VCaP (cell line): ENCODE measurements at regions not wholly inside any gene's neighbourhood (a gene's known extent, or its start where the extent isn't known, plus 50 kb on each side); places are given as distances from the start of the nearest gene placed in this dataset.
"Not testable (repeated sequence)": the region's sequence is repeated elsewhere in the genome, so short reads cannot be mapped to it uniquely, and the experiment has no call there.

ENCODE experiments used
- H3K27ac ChIP-seq: fragments of 450-650 bp; 2 replicates; pipeline ENCODE4 v1.5.1; 2017
- TF ChIP-seq, protein P1 (sequence below): fragments of 450-650 bp; conservative IDR thresholded peaks from 2 replicates; pipeline ENCODE4 v1.5.1; 2017; ENCODE audit warnings: mild to moderate bottlenecking, moderate library complexity

DNA sequence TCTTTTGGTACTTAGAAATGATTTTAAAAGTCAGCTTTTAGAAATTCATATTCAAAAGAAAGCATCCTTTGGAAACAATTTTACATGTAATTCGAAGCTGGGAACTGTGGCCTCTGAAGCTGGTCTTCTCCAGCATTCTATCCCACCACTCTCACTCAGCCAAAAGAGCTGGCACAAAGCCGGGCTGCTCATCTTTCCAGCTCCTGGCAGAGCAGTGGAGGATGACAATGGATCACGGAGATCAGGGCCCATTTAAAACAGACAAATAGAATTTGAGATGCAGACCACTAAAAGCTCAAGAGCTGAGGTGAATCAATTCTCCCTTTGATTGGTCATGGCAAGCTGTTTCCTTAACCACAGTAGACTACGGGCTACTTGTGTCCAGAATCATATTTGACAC, 60.6 kb downstream of the OTOR start:
- TF ChIP-seq, protein P1, sequence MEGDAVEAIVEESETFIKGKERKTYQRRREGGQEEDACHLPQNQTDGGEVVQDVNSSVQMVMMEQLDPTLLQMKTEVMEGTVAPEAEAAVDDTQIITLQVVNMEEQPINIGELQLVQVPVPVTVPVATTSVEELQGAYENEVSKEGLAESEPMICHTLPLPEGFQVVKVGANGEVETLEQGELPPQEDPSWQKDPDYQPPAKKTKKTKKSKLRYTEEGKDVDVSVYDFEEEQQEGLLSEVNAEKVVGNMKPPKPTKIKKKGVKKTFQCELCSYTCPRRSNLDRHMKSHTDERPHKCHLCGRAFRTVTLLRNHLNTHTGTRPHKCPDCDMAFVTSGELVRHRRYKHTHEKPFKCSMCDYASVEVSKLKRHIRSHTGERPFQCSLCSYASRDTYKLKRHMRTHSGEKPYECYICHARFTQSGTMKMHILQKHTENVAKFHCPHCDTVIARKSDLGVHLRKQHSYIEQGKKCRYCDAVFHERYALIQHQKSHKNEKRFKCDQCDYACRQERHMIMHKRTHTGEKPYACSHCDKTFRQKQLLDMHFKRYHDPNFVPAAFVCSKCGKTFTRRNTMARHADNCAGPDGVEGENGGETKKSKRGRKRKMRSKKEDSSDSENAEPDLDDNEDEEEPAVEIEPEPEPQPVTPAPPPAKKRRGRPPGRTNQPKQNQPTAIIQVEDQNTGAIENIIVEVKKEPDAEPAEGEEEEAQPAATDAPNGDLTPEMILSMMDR = no peak
- H3K27ac ChIP-seq = no peak overlapping the region

DNA sequence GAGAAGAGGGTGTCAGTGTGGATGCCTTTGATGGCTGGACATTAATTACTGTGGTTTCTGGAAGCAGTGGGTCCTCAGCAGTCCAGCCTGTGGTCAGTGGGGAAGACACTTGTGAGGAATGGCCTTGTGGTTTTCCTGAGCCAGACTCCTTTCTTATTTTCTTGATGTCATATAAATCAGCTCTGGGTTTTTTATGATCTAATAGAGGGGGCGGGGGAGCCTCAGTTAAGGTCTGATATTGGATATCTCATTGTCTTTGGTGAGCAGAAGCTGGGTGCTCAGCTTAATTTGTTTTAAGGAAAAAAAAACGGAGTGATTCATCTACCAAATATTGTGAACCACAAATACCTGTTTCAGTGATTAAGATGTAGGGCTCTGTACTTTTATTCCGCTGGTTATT, 62.1 kb downstream of the OTOR start:
- TF ChIP-seq, protein P1 = no peak
- H3K27ac ChIP-seq = no peak overlapping the region

DNA sequence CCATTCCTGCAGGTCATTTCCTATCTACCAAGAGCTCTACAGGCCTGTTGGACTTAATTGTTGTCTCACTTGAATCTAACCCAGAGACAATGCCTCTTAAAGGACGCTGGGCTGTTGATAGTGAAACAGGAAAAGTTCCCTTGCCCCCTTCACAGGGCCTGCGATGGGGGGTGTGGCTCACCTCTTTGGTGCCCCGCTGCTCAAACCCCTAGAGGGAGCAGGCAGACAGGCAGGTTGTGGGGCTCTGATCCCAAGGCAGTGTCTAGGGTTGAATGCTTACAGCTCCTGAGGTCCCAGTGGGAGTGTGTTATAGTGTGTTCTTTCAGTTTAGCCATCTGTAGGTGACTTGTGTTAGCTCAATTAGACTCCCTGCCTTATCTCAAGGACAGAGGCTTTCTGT, 68.0 kb downstream of the OTOR start:
- no peak overlapping the region for H3K27ac ChIP-seq
- TF ChIP-seq, protein P1 = no peak

DNA sequence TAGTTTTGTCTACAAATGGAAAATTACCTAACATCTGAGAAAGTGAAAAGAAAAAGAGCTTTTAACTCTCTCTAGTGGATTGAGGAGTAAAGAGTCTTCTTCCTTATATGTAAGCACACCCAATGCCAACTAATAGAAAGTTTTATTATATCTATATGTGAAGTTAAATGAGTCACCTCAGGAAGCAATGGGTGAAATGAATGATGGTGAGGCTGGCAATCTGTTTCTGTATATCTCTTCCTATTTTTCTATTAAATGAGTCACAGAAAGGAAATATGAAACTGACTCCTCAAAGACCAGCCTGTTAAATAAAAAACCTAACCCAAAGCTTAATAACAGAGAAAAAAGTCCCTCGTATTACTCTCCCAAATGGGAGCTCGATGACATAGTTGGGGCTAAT, 71.3 kb downstream of the OTOR start:
- TF ChIP-seq, protein P1 = no peak
- no peak overlapping the region for H3K27ac ChIP-seq

DNA sequence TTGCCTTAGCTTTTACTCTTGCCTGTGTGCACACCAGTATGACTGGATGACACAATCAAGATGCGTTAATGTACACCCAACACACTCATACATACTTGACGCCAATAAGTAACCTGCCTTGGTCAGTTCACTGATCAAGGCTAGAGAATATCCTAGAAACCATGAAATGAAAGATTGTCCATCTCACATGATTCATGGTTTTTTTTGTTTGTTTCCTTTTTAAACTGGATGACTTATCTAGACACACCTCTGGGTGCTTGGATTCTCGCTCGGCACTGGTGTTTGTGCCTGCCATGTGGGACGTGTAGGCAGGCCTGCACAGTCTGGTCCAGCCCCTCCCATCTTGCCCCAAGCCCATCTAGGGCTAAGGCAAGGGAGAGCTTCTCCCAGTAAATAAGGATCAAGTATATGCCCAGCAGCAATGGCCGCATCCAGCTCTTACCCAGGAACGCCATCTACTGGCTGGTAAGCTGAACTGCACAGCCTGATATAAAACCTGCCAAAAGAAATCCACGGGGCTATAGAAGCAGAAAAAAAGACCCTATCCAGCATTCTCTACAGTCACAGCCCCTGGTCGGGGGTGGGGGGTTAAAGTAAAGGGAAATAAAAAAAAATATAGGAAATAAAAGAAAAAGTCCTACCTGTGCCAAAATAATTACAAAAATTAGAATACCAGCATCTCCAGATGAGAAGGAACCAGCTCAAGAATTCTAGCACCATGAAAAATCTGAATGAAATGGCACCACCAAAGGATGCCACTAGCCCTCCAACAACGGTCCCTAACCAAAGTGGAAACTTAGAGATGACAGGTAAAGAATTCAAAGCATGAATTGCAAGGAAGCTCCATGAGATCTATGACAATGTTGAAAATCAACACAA, 73.3 kb downstream of the OTOR start:
- TF ChIP-seq, protein P1 = peak; percentile 96
- H3K27ac ChIP-seq = no peak overlapping the region

DNA sequence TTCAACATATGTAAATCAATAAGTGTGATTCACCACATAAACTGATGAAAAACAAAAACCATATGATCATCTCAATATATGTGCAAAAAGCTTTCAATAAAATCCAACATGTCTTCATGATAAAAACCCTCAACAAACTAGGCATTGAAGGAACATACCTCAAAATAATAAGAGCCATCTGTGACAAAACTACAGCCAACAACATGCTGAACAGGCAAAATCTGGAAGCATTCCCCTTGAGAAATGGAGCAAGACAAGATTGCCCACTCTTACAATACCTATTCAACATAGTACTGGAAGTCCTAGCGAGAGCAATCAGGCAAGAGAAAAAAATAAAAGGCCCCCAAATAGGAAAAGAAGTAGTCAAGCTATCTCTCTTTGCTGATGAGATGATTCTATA, 76.5 kb downstream of the OTOR start:
- TF ChIP-seq, protein P1 = no peak
- H3K27ac ChIP-seq = no peak overlapping the region

DNA sequence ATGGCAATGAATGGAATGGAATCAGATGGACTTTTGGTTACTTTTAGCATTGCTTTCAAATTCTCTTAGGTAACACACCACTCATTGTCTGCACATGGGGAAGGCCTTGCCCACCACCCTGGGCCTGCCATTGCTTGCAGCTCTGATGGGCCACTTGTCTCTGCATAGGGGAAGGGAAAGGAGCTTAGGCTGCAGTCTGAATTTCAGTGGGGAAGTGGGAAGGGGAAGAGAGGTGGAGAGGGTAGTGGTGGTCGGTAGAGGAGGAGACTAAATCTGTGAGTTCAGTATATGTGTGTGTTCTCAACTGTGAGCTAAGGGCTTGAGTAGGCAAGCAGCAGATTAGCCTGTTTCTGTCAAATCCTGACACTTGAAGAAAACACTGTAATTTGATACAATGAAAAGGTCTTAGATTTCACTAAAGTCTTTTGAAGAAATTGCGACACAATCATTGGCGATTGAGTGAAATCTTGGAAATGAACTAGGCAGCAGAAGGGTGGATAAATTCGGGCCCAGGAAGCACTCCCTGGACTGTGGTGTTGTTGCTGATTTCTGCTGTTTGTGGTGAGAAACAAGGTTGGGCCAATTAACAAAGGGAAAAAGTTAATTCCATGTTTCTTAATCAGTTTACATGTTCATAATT, 80.6 kb downstream of the OTOR start:
- TF ChIP-seq, protein P1 = no peak

DNA sequence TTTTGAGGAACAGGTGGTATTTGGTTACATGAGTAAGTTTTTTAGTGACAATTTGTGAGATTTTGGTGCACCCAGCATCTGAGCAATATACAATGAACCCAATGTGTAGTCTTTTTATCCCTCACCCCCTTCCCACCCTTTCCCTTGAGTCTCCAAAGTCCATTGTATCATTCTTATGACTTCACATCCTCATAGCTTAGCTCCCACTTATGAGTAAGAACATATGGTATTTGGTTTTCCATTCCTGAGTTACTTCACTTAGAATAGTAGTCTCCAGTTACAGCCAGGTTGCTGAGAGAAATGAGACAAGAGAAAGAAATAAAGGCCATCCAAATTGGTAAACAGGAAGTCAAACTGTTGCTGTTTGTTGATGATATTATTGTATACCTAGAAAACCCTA, 87.5 kb downstream of the OTOR start:
- H3K27ac ChIP-seq = not testable (repeated sequence)

More for the DNA sequence above, 80.6 kb downstream of the OTOR start:
- no peak overlapping the region for H3K27ac ChIP-seq
